B cell (primary cell): ENCODE measurements at regions not wholly inside any gene's neighbourhood (a gene's known extent, or its start where the extent isn't known, plus 50 kb on each side); places are given as distances from the start of the nearest gene placed in this dataset.

Experiments used
- CTCF ChIP-seq: fragments of 200-600 bp; IDR thresholded peaks from one replicate; pipeline ENCODE4 v1.8.0; 2022; ENCODE audit warnings: antibody characterized with exemption, mild to moderate bottlenecking
- EZH2 ChIP-seq: IDR thresholded peaks from 2 replicates; pipeline ENCODE4 v1.6.1; 2012; ENCODE audit warnings: borderline replicate concordance, low read depth, mild to moderate bottlenecking, moderate library complexity, low read length; ENCODE audit not compliant: insufficient read depth, poor library complexity, severe bottlenecking

GRCh38 chr2:219828127-219828526, 200.7 kb downstream of the SLC4A3 start:
- TF ChIP-seq CTCF, result no peak
- TF ChIP-seq EZH2, result no peak
